ENCODE measurements at regions not wholly inside any gene's neighbourhood (a gene's known extent, or its start where the extent isn't known, plus 50 kb on each side); places are given as distances from the start of the nearest gene placed in this dataset.

DNA sequence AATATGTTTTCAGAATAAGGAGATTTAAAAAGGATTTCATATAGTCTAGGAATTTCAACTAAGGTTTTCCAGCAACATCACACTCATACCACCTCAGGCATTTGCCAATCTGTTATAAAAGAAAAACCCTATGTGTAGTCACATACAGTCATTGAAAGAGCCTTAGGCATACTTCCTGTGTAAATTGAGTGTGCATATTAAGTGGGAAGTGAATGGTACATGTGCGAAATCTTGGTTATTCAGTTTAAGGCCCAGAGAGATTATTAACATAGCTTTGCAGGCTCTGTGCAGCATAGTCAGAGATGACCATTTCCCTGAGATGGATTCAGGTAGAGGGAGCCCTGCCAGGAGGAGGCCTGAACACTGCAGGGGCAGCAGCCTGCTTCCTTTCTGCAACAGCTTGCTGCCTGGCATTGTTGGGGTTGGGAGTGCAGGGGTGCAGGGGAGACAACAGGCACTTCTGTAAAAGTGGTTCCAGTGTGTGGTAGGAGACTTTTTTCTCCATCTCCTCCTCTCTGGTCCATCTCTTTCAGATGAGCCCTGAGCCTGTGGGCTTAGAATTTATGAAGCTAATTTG lies 100.1 kb upstream of the OSR1 start:
- DNase-seq, result no peak

- no peak for DNase-seq
Observed at GRCh38 chr2:19457809-19458208, 99.4 kb upstream of the OSR1 start.

DNA sequence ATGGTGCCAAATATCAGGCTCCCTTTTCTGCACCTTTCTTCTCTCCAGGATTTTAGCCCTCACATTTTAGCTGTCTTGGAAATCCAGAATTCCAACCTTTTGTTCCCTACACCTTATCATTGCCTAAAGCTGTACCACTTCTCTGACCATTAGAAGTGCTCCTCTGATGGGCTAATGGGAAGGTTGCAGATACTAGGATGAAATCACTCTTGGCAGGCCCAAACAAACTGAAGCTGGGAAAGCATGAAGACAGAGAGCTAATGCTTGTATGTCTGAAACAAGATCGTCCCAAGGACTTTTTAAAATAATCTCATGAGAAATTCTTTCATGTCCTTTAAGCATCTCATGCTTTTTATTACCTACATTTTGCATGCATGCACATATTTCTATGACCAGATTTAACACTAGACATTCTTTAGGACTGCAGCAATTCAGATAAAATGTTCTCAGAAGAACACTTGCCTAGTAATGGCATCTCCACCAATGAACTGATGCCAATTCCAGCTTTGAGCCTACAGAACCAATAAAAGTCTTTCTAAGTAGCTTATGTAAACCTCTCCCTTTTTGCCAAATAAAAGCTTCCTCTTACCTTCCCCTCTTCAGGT lies 98.4 kb upstream of the OSR1 start:
- no peak for DNase-seq

DNA sequence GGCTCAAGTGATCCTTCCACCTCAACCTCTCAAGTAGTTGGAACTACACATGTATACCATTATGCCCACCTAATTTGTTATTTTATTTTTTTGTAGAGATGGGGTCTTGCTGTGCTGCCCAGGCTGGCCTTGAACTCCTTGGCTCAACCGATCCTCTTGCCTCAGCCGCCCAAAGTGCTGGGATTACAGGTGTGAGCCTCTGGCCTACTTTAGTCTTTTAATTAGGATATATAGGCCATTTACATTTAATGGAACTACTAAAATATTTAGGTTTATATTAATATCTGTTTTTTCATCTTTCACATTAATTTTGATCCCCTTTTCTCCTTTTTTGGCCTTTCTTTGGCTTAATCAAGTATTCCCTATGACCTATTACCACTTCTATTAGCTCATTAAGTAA lies 95.7 kb upstream of the OSR1 start:
- DNase-seq, result no peak

- DNase-seq, result no peak
Observed at GRCh38 chr2:19442731-19443130, 84.3 kb upstream of the OSR1 start.

DNA sequence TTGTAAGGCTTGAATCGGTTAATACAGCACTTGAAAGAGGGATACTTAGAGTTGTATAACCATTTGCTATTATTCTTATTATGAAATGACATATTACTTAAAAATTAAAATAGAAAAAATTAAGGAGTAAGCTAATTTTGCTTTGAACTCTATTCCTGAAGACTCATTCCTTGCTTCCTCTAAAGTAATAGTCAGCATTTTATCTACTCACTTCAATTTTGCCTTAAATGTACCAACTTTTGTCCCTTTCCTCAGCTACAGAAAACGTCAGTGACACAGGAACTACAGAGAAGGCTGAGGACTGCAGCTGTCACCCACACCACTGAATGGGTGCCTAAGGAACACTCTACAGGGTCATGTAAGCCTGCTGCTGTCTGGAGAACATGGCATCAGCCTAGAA lies 80.7 kb upstream of the OSR1 start:
- no peak for DNase-seq

DNA sequence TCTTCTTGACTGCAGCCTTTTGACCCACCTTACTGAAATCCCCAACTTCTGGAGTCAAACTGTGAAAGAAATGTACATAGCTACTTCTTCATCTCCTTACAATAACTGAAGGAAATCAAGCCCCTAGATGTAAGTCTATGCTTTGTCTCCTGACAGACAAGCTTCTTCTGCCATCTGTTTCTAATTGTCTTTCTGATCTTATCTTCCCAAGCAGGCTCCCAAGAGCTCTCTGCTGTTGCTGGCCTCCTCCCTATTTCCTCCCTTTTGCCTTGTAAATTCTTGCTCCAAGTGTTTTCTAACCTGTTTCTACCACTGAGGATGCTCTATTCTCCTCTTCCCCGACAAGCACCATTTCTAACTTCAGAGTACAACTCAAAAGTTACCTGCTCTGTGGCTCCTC lies 77.4 kb upstream of the OSR1 start:
- no peak for DNase-seq

- no peak for DNase-seq
Observed at GRCh38 chr2:19434413-19434812, 76.0 kb upstream of the OSR1 start.

- DNase-seq, result no peak
Observed at GRCh38 chr2:19426941-19427340, 68.5 kb upstream of the OSR1 start.

DNA sequence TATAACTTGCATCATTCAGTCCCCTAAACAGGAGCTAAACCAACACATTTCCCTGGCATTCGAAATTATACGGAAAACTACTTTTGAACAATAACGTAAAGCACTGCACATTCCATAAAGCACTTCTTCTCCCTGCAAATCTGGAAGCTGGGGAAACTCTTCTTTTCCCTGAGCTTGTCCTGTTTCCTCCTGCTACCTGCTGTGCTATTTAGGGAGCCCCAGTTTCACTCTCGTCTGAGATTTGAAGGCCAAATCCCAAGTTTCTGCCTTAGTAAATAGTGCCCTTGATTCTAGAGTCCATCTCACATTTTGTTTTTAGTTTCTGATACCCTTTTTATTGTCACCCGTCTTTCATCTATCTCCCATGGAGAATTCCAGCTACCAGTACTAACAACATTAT lies 67.7 kb upstream of the OSR1 start:
- DNase-seq, result no peak

DNA sequence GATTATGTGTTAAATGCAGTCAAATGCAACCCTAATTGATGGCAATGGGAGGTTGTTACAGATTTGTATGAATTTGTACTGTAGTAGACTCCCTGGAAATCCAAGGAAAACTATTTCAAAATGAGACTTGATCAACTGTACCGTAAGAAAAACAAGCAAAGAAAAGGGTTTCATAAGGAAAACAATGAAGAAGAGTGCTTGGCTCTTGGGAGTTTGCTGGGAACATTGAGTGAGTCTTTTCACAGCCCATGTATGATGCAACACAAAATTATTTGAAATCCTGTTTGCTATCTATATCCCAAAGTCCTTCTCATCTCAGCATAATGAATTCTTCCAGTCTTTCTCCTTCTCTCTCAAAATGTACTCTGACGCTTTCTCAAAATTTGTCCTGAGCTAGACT lies 67.0 kb upstream of the OSR1 start:
- no peak for DNase-seq

DNA sequence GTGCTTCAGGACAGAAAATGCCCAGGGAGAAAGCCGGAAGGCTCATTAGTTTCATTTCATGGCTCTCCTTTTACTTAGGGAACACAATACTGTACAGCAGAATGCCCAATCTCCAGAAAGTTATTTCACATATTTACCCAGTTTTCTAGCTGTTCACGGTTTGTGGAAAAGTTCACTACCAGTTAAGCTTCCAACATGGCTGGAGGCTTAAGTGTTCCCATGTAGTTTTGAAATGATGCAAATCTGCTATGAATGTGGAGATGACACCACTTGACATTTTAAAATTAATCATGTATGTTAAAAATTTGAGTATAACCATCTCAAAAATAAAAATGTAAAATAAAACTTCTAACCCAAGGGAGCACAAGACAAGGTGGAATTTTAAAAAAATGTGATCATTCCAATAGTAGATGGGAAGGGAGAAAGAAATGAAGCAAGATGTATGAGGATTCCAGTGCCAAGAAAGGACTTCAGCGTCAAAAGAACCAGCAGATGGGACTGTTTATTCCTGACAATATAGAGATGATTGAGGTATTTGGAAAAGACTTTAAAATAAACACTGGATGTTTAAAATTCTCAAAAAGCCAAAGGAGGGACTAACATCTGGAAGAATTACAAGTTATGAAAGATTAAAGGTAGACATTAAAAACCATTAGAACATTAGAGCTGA lies 60.9 kb upstream of the OSR1 start:
- no peak for DNase-seq

GRCh38 chr2:19416784-19417684 lies 58.6 kb upstream of the OSR1 start:
- no peak for DNase-seq

- no peak for DNase-seq
Observed at GRCh38 chr2:19416083-19416482, 57.7 kb upstream of the OSR1 start.

DNA sequence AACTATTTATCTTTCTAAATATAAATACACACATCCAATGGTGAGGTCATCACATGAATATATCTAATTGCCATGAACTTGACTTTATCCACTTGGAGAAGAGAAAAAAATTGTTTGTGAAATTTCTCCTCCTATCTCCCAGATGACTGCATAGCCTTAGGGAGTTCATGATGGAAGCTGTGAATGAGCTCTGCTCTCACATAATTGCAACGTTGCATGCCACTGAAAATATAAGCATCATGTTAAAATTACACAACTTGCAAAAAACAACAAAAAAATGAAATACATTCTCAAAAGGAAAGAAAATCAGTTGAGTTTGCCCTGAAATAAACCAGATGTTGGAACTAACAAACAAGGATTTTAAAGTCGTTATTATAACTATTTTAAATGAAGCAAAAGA lies 50.6 kb upstream of the OSR1 start:
- no peak for DNase-seq

DNA sequence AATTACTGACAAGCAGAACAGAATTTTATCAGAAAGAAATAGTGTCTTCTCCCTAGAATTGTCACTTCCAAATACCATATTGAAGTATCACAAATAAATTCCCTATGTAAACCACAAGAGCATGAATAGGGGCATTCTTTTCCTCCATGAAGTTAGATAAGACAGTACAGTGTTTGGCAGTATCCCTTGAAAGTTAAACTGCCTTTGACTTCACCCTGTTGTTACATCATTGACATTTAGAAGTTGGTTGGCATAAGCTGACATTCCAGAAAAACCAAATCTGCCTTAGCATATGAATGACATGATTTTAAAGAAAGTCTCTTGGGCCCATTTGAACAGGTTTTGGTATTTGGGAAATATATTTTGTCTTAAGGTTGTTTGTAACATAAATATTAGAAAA lies 50.2 kb upstream of the OSR1 start:
- no peak for DNase-seq

Data from hypothalamus (tissue), 51 donors.